GM23338 (cell line): ENCODE measurements at regions not wholly inside any gene's neighbourhood (a gene's known extent, or its start where the extent isn't known, plus 50 kb on each side); places are given as distances from the start of the nearest gene placed in this dataset.
A peak's percentile ranks its signal among the peaks of the same experiment; 100 is the strongest.
"Not testable (repeated sequence)": the region's sequence is repeated elsewhere in the genome, so short reads cannot be mapped to it uniquely, and the experiment has no call there.

Experiments
- ATAC-seq: fragments of 200-7000 bp; cut with Tn5 transposase; 3 replicates; pipeline ENCODE4 v1.9.1; 2020
- DNase-seq: peaks from one replicate; pipeline ENCODE4 v3.0.0-alpha.2; 2015; ENCODE audit warnings: low spot score
- H2AFZ ChIP-seq: fragments of 200-600 bp; sonication (generic); 2 replicates; pipeline ENCODE4 v1.8.0; 2016; ENCODE audit warnings: antibody characterized with exemption, mild to moderate bottlenecking, moderate library complexity
- H3F3A ChIP-seq: fragments of 200-600 bp; sonication (generic); replicated peaks from 2 replicates; pipeline ENCODE4 v1.8.0; 2017; ENCODE audit warnings: antibody characterized with exemption, mixed run types, low read depth
- H3K27ac ChIP-seq: fragments of 200-600 bp; sonication (generic); 2 replicates; pipeline ENCODE4 v1.6.1; 2016; ENCODE audit warnings: low read depth
- H3K27me3 ChIP-seq: fragments of 200-600 bp; sonication (generic); 2 replicates; pipeline ENCODE4 v1.8.0; 2016; ENCODE audit warnings: mild to moderate bottlenecking, mixed run types, moderate library complexity; ENCODE audit not compliant: insufficient read depth
- H3K36me3 ChIP-seq: fragments of 200-600 bp; sonication (generic); 2 replicates; pipeline ENCODE4 v1.8.0; 2016; ENCODE audit warnings: mild to moderate bottlenecking; ENCODE audit not compliant: insufficient read depth
- H3K4me1 ChIP-seq: fragments of 200-600 bp; sonication (generic); 2 replicates; pipeline ENCODE4 v1.8.0; 2016; ENCODE audit warnings: mild to moderate bottlenecking, moderate library complexity; ENCODE audit not compliant: insufficient read depth
- H3K4me2 ChIP-seq: fragments of 200-600 bp; sonication (generic); 2 replicates; pipeline ENCODE4 v1.7.1; 2017; ENCODE audit warnings: mixed run types
- H3K4me3 ChIP-seq: fragments of 200-600 bp; sonication (generic); 2 replicates; pipeline ENCODE4 v1.6.1; 2016; ENCODE audit warnings: mixed run types
- H3K79me2 ChIP-seq: fragments of 200-600 bp; sonication (generic); replicated peaks from 2 replicates; pipeline ENCODE4 v1.8.0; 2017; ENCODE audit warnings: mild to moderate bottlenecking; ENCODE audit not compliant: insufficient read depth
- H3K9me2 ChIP-seq: fragments of 200-600 bp; sonication (generic); 2 replicates; pipeline ENCODE4 v1.8.0; 2017; ENCODE audit not compliant: insufficient read depth
- H4K20me1 ChIP-seq: fragments of 200-600 bp; sonication (generic); replicated peaks from 2 replicates; pipeline ENCODE4 v1.8.0; 2017; ENCODE audit warnings: mild to moderate bottlenecking; ENCODE audit not compliant: insufficient read depth
- H3K27ac Mint-ChIP-seq: 2 replicates; pipeline ENCODE4 v1.8.0; 2020; ENCODE audit warnings: inconsistent platforms, mild to moderate bottlenecking, moderate library complexity, mixed read lengths
- H3K27me3 Mint-ChIP-seq: 3 replicates; pipeline ENCODE4 v1.8.0; 2022; ENCODE audit warnings: low read depth, mild to moderate bottlenecking, moderate library complexity, mixed read lengths, inconsistent platforms; ENCODE audit not compliant: insufficient read depth, poor library complexity
- H3K36me3 Mint-ChIP-seq: 3 replicates; pipeline ENCODE4 v1.8.0; 2021; ENCODE audit warnings: low read depth, mild to moderate bottlenecking, inconsistent platforms, moderate library complexity, mixed read lengths
- H3K4me1 Mint-ChIP-seq: 3 replicates; pipeline ENCODE4 v1.8.0; 2020; ENCODE audit warnings: mild to moderate bottlenecking, inconsistent platforms, mixed read lengths
- H3K4me3 Mint-ChIP-seq: 3 replicates; pipeline ENCODE4 v1.8.0; 2021; ENCODE audit warnings: moderate library complexity, mild to moderate bottlenecking, inconsistent platforms, mixed read lengths
- H3K9me3 Mint-ChIP-seq: 3 replicates; pipeline ENCODE4 v1.8.0; 2020; ENCODE audit warnings: moderate library complexity, mild to moderate bottlenecking, inconsistent platforms, mixed read lengths

DNA sequence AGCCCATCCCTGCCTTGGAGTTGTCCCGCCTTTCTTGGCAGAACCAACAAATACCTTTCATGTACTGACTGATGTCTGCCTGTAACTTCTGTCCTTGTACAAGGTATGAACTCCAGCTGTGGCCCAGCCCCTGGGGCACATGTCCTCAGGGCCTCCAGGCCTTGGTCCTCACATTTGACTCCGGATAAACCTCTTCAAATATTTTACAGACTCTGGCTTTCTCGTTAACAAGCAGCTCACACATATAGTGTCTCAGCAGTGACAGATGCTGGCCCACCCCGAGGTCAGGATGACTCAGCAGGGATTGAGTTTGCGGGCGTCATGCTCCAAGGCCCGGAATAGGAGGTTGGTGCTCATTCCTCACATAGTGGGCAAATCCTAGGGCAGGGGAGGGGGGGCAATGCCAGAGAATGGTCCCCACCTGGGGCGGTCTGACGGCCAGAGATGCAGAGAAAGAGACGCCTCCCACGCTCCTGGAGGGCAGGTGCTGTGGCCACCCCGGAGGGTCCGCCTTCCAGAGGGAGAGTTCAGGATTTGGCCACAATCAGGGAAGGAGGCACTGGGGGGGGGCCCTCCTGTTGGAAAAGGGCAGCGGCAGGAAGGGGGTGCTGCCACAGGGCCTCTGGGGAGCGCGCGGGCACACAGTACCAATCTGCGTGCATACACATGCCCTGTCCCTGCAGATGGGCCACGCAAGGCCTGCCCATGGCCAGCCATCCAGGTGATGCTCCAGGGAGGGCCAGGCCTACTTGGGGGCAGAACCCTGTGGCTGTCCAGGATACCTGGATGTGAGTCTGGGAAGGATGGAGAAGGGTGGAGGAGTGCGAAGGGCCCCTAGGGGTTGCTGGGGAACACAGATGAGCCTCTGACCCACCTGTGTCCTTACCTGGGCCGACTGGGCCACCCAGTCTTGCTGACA lies 58.2 kb upstream of the SPN start:
- not testable (repeated sequence) for H3K27me3 Mint-ChIP-seq, H3K4me2 ChIP-seq, H3K4me3 ChIP-seq, H3K9me2 ChIP-seq, H3K27ac ChIP-seq, H3K9me3 Mint-ChIP-seq, H3K27me3 ChIP-seq, H3F3A ChIP-seq, H2AFZ ChIP-seq, DNase-seq, H3K4me3 Mint-ChIP-seq, ATAC-seq, H3K4me1 ChIP-seq, H3K36me3 ChIP-seq
- Mint-ChIP-seq H3K4me1 (peaks cover 42% of the 10 kb centered on the region), H3K27ac (peak overlapping the region; percentile 71; the same call in 1 of the 2 replicates), H3K36me3 (peaks cover 26% of the 10 kb centered on the region)
- H3K79me2 ChIP-seq, result peaks cover 93% of the 10 kb centered on the region
- peaks cover 30% of the 10 kb centered on the region for H4K20me1 ChIP-seq

DNA sequence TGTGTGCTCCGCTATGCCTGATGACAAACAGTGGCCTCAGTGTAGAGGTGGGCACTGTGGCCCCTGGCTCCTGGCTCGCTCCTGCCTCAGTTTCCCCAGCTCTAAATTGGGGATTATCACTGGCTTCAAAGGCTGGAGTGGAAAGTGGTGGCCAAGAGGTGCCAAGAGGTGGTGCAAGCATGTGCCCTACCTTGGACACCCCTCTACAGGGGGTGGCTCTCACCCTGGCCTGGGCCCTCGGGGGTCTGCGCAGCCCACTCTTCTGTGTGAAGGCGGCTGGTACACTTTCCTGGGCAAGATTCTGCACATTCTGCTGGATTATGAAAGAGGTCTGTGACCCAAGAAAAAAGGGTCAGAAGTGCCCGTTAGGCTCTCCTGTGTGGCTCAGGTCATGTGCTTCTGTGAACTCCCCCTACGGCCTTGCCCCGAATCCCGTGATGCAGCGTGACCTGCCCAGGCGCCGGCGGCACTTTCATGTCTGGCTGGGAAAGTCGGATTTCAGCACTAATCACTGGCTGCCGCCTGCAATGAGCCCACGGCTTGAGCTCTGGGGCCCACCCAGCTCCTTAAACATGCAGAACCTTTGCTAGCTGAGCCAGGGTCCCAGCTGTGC lies 57.3 kb upstream of the SPN start:
- H2AFZ ChIP-seq, H3K27me3 ChIP-seq, DNase-seq, H3K4me2 ChIP-seq, H3K27ac ChIP-seq, H3K27me3 Mint-ChIP-seq, ATAC-seq, H3K36me3 ChIP-seq, H3K27ac Mint-ChIP-seq, H3K4me3 Mint-ChIP-seq, H3K9me2 ChIP-seq, H3K4me1 ChIP-seq, H3K9me3 Mint-ChIP-seq, H3K4me3 ChIP-seq, H3F3A ChIP-seq: not testable (repeated sequence)
- Mint-ChIP-seq H3K36me3 (peaks cover 26% of the 10 kb centered on the region), H3K4me1 (peaks cover 39% of the 10 kb centered on the region)
- peaks cover 93% of the 10 kb centered on the region for H3K79me2 ChIP-seq
- H4K20me1 ChIP-seq, result peaks cover 28% of the 10 kb centered on the region

DNA sequence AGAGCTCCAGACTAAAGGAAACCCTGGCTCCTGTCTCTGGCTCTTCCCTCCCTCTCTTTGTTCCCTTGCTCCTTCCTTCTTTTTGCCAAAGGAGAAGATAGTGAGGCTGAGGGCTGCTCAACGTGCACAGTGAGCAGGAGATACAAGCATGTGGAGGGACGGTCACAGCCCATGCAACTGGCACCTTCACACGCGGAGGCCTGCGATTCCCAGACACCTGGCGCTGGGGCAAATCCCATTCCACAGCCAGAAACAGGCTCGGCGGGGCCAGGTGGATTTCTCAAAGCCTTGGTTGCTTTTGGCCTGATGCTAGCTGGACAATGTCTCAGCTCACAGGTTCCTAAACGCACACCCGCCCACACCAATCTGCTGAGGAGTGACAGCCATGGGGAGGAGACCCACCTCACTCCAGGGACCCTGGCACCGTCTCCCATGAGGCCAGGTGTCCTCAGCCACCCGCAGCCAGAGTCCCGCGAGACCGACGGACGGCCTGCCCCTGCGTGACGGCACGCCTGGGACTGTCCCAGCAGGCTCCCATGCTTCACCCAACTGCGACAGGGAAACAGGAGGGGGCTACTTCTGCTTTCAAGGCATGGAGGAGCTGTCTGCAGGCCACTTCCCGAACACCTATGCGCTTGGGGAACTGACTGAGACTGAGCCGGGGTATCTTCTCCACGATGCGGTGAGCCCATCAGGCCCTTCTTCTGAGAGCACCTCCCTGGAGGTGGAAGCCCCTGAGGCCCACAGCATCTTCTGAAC lies 56.2 kb upstream of the SPN start:
- not testable (repeated sequence) for H2AFZ ChIP-seq, H3K27me3 Mint-ChIP-seq, H3K36me3 ChIP-seq, H3K9me3 Mint-ChIP-seq, H3K4me3 Mint-ChIP-seq, ATAC-seq, H3K27ac Mint-ChIP-seq, H3K9me2 ChIP-seq, H3K4me2 ChIP-seq, H3K27me3 ChIP-seq, H3F3A ChIP-seq, H3K27ac ChIP-seq, H3K4me1 ChIP-seq, H3K4me3 ChIP-seq, DNase-seq
- Histone ChIP-seq H3K79me2 (peaks cover 92% of the 10 kb centered on the region), H4K20me1 (peaks cover 32% of the 10 kb centered on the region)
- peaks cover 39% of the 10 kb centered on the region for H3K4me1 Mint-ChIP-seq
- H3K36me3 Mint-ChIP-seq, result peaks cover 33% of the 10 kb centered on the region

DNA sequence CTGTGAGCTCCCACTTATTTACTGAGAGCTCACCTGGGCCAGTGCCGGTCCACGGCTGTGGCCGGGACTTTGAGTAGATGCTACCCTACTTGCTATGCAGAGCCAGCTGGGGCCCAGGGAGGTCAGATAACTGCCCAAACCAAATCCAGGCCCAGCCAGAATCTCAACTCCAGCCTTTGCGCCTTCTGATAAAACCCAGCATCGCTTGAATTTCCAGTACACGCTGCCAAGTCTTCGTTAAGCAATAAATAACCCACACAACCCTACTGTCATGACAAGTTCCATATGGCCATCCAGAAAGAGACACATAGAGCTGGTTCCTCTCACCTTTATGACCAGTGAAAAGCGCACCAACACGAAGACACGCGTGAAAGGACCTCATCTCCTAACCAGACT lies 55.6 kb upstream of the SPN start:
- not testable (repeated sequence) for H3K36me3 ChIP-seq, H3K27ac Mint-ChIP-seq, DNase-seq, H3K9me3 Mint-ChIP-seq, H3K9me2 ChIP-seq, H3K27ac ChIP-seq, H3F3A ChIP-seq, H3K27me3 ChIP-seq, H3K27me3 Mint-ChIP-seq, H3K4me3 ChIP-seq, H3K4me2 ChIP-seq, H3K4me1 ChIP-seq, H2AFZ ChIP-seq, ATAC-seq
- peaks cover 35% of the 10 kb centered on the region for H3K4me1 Mint-ChIP-seq
- Histone ChIP-seq H3K79me2 (peaks cover 92% of the 10 kb centered on the region), H4K20me1 (peaks cover 27% of the 10 kb centered on the region)
- H3K4me3 Mint-ChIP-seq, result peak overlapping the region; percentile 19; the same call in 1 of the 3 replicates
- H3K36me3 Mint-ChIP-seq, result peaks cover 34% of the 10 kb centered on the region

DNA sequence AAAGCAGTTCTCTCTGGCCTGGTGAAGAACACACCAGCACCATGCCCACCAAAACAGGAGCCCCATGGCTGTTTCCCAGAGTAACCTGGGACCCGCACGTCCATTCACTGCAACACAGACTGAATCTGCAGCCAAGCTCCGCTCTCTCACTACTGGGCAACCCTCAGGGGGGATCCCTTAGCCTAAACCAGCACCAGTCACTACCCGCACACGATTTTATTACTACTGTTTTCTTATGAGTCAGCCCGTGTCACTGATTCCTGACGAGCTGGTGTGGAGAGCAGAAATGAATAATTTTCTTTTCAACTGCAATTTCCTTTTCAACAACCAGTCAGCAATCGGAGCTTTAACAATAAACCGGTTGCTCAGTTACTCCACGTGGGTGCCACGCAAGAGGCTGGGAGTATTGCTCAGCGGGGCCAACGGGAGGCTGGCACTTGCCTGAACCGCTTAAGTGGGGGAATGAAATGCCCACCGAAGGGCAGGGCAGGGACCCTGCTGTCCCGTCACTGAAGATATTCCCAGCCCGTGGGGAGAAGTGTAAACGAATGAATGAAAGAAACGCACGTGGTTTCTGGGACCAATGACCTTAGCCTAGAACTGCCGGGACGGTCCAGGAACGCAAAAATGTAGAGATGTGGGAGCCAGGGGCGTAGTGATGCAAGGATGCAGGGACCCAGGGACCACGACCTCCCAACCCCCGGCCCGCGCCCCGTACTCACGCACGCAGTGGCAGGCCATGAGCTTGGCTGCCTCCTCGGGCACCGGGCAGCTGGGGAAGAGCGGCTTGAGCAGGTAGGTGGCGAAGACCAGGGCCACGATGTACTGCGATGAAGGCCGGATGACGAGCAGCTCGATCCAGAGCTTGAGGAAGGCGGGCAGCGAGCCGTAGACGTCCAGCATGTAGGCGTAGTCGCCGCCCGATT lies 50.4 kb upstream of the SPN start:
- peaks cover 14% of the 10 kb centered on the region for H3K36me3 Mint-ChIP-seq
- peaks cover 52% of the 10 kb centered on the region for H3K79me2 ChIP-seq
- H3K4me3 Mint-ChIP-seq, result peak overlapping the region; percentile 91
- peak; percentile 8 for ATAC-seq
- H3K9me2 ChIP-seq, H2AFZ ChIP-seq, H3K9me3 Mint-ChIP-seq, DNase-seq, H3F3A ChIP-seq, H3K27ac Mint-ChIP-seq, H3K36me3 ChIP-seq, H3K4me1 ChIP-seq, H3K27me3 ChIP-seq, H3K27ac ChIP-seq: not testable (repeated sequence)
- peaks cover 19% of the 10 kb centered on the region for H4K20me1 ChIP-seq
- H3K4me2 ChIP-seq, result peak overlapping the region; percentile 92
- peaks cover 12% of the 10 kb centered on the region for H3K27me3 Mint-ChIP-seq
- peaks cover 30% of the 10 kb centered on the region for H3K4me1 Mint-ChIP-seq
- H3K4me3 ChIP-seq, result peak overlapping the region; percentile 90
